ENCODE measurements at regions not wholly inside any gene's neighbourhood (a gene's known extent, or its start where the extent isn't known, plus 50 kb on each side); places are given as distances from the start of the nearest gene placed in this dataset.

DNA sequence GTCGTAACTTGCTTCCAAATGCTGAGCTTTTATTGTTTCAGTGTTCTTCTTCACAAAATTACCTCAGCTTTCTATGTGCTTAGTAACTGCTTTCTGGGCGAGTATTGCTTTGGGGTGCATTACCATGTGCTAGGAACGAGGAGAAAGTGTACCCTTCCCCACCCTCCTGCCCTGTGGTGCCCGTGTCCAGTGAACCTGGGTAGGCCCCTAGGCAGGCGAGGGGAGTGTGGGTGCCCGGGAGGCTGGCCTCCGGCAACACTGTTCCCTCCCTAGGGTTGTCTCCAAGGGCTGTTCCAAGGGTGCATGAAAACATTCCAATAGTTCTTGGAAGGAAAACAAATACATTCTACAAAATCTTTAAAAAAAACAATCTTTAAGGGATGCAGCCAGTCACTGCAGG, 216.5 kb upstream of the SOX1 start:
- Histone ChIP-seq H3K9me3 (no peaks in the 10 kb centered on the region), H3K4me3 (no peak overlapping the region), H3K27ac (no peak overlapping the region), H3K36me3 (no peaks in the 10 kb centered on the region), H3K4me1 (no peaks in the 10 kb centered on the region), H3K27me3 (ENCODE audit: low read depth) (peaks cover 44% of the 10 kb centered on the region)
- TF ChIP-seq, protein P1, sequence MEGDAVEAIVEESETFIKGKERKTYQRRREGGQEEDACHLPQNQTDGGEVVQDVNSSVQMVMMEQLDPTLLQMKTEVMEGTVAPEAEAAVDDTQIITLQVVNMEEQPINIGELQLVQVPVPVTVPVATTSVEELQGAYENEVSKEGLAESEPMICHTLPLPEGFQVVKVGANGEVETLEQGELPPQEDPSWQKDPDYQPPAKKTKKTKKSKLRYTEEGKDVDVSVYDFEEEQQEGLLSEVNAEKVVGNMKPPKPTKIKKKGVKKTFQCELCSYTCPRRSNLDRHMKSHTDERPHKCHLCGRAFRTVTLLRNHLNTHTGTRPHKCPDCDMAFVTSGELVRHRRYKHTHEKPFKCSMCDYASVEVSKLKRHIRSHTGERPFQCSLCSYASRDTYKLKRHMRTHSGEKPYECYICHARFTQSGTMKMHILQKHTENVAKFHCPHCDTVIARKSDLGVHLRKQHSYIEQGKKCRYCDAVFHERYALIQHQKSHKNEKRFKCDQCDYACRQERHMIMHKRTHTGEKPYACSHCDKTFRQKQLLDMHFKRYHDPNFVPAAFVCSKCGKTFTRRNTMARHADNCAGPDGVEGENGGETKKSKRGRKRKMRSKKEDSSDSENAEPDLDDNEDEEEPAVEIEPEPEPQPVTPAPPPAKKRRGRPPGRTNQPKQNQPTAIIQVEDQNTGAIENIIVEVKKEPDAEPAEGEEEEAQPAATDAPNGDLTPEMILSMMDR (IDR thresholded peaks at IDR 0.05), result no peak
- intact Hi-C loops (cut with DNase I), result no loop called here
- ATAC-seq (no peak), DNase-seq (no peak)

DNA sequence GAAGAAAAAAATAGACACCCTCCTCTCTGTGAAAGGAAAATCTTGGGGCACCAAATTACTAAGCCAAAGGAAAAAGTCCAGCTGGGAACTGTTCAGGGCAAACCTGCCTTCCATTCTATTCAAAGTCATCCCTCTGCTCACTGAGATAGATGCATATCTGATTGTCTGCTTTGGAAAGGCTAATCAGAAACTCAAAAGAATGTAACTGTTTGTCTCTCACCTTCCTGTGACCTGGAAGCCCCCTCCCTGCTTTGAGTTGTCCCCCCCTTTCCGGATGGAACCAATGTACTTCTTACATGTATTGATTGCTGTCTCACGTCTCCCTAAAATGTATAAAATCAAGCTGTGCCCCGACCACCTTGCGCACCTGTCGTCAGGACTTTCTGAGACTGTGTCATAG, 216.0 kb upstream of the SOX1 start:
- TF ChIP-seq, protein P1 (IDR thresholded peaks at IDR 0.05), result no peak

DNA sequence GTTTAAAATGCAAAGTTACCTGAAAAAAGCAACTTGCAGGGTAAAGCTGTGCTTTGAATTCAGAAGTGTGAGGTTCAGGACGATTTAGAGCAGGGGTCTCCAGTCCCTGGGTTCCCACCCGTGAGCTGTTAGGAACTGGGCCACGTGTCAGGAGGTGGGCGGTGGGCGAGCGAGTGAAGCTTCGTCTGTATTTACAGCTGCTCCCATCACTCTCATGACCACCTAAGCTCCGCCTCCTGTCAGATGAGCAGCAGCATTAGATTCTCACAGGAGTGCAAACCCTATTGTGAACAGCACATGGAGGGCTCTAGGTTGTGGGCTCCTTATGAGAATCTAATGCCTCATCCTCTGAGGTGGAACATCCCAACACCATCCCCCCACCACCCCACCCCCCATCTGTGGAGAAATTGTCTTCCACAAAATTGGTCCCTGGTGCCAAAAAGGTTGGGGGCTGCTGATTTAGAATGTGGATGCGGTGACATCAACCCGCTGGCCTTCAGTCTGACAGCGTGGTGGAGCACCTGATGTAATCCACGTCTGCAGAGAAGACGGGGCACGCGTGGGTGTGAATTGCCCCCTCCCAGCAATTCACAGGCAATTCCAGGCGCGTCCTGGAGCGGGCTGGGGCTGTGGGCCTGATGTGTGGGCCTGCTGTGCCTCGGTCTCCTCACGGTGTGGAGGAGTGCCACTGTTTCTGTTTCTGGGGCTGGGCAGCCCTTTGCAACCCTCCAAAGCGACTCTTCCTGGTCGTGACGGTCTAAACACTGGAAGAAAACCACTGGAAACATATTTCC, 214.0 kb upstream of the SOX1 start:
- Histone ChIP-seq H3K4me1 (no peaks in the 10 kb centered on the region), H3K9me3 (no peaks in the 10 kb centered on the region), H3K36me3 (no peaks in the 10 kb centered on the region), H3K4me3 (no peak overlapping the region), H3K27me3 (ENCODE audit: low read depth) (peaks cover 44% of the 10 kb centered on the region), H3K27ac (no peak overlapping the region)
- ATAC-seq, result no peak
- no peak for DNase-seq
- intact Hi-C loops (cut with DNase I), result no loop called here
- TF ChIP-seq, protein P1 (IDR thresholded peaks at IDR 0.05), result no peak

More for the DNA sequence above, 216.0 kb upstream of the SOX1 start:
- no peaks in the 10 kb centered on the region for H3K9me3 ChIP-seq
- H3K27ac ChIP-seq, result no peak overlapping the region
- intact Hi-C loops (cut with DNase I), result no loop called here
- no peak overlapping the region for H3K4me3 ChIP-seq
- ATAC-seq (no peak), DNase-seq (no peak)
- H3K27me3 ChIP-seq (ENCODE audit: low read depth), result peaks cover 47% of the 10 kb centered on the region
- no peaks in the 10 kb centered on the region for H3K36me3 ChIP-seq
- H3K4me1 ChIP-seq, result no peaks in the 10 kb centered on the region

DNA sequence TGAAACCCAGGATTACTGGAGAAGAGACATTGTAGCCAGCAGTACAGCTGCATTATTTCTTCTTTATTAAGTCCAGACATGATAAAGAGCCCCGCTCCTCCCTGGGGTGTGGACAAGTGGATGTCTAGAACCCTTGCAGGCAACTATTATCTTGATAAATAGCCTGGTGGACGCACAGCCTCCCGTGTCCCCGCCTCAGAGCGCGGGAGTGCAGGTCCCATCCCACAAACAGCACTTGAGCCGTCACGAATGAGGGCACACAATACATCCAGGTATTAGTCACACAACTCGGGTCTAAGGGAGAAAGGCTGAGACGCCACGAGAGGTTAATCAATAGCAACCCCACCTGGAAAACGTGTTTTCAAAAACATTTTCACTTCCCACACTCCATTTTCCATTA, 213.2 kb upstream of the SOX1 start:
- TF ChIP-seq, protein P1 (IDR thresholded peaks at IDR 0.05), result no peak
- Histone ChIP-seq H3K36me3 (no peaks in the 10 kb centered on the region), H3K27ac (no peak overlapping the region), H3K4me1 (no peaks in the 10 kb centered on the region), H3K27me3 (ENCODE audit: low read depth) (peaks cover 36% of the 10 kb centered on the region), H3K4me3 (no peak overlapping the region), H3K9me3 (no peaks in the 10 kb centered on the region)
- ATAC-seq, result no peak
- DNase-seq, result no peak
- intact Hi-C loops (cut with DNase I), result no loop called here

DNA sequence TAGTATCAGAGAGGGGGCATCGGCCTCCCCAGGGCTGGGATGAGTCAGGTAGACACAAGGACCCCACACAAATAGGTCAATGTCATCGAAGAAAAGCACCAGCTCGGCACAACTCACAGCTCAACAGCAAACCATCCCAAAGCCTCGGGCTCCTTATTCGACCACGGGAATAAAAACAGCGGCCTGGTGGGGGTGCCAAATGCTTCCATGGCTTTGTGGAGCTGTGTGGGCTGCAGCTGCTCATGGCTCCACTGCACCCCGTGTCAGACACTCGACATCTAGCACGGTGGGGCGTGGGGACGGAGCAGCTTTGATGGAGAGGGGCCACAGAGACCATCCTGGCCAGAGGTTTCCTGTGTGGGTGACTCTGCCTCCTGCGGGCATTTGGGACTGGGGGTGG, 212.5 kb upstream of the SOX1 start:
- H3K4me3 ChIP-seq, result no peak overlapping the region
- intact Hi-C loops (cut with DNase I), result no loop called here
- DNase-seq (no peak), ATAC-seq (no peak)
- no peak overlapping the region for H3K27ac ChIP-seq
- no peaks in the 10 kb centered on the region for H3K36me3 ChIP-seq
- H3K9me3 ChIP-seq, result no peaks in the 10 kb centered on the region
- peaks cover 36% of the 10 kb centered on the region for H3K27me3 ChIP-seq (ENCODE audit: low read depth)
- no peaks in the 10 kb centered on the region for H3K4me1 ChIP-seq
- TF ChIP-seq, protein P1 (IDR thresholded peaks at IDR 0.05), result no peak

Data from lower lobe of right lung (tissue), 2 donors.